Smooth muscle cell (in vitro differentiated cells): ENCODE measurements at regions not wholly inside any gene's neighbourhood (a gene's known extent, or its start where the extent isn't known, plus 50 kb on each side); places are given as distances from the start of the nearest gene placed in this dataset.

Experiments used
- DNase-seq: peaks from one replicate; lab custom pipeline; 2025; ENCODE audit not compliant: unreplicated experiment; lab: John Stamatoyannopoulos, UW
- H2AFZ ChIP-seq: fragments of 200-600 bp; sonication (generic); 2 replicates; pipeline ENCODE4 v1.6.0; 2016; ENCODE audit warnings: antibody characterized with exemption, low read depth, mild to moderate bottlenecking
- H3F3A ChIP-seq: fragments of 200-600 bp; sonication (generic); 2 replicates; pipeline ENCODE4 v1.6.0; 2017; ENCODE audit warnings: antibody characterized with exemption, low read depth
- H3K27ac ChIP-seq: fragments of 200-600 bp; sonication (generic); 2 replicates; pipeline ENCODE4 v1.5.1; 2016; ENCODE audit warnings: low read depth, mild to moderate bottlenecking
- H3K27me3 ChIP-seq: fragments of 200-600 bp; sonication (generic); 2 replicates; pipeline ENCODE4 v1.6.1; 2016; ENCODE audit warnings: low read depth, mild to moderate bottlenecking
- H3K36me3 ChIP-seq: fragments of 200-600 bp; sonication (generic); 2 replicates; pipeline ENCODE4 v1.5.1; 2016; ENCODE audit warnings: low read depth
- H3K4me1 ChIP-seq: fragments of 200-600 bp; sonication (generic); 2 replicates; pipeline ENCODE4 v1.5.1; 2016; ENCODE audit warnings: low read depth
- H3K4me2 ChIP-seq: fragments of 200-600 bp; sonication (generic); 2 replicates; pipeline ENCODE4 v1.6.0; 2016; ENCODE audit warnings: mild to moderate bottlenecking
- H3K4me3 ChIP-seq: fragments of 200-600 bp; sonication (generic); 2 replicates; pipeline ENCODE4 v1.5.1; 2016; ENCODE audit warnings: mild to moderate bottlenecking
- H3K79me2 ChIP-seq: fragments of 200-600 bp; sonication (generic); 2 replicates; pipeline ENCODE4 v1.6.0; 2016; ENCODE audit warnings: low read depth, mild to moderate bottlenecking
- H3K9ac ChIP-seq: fragments of 200-600 bp; sonication (generic); 2 replicates; pipeline ENCODE4 v1.6.0; 2016; ENCODE audit warnings: low read depth
- H3K9me3 ChIP-seq: fragments of 200-600 bp; sonication (generic); replicated peaks from 2 replicates; pipeline ENCODE4 v1.5.1; 2016; ENCODE audit warnings: low read depth
- H4K20me1 ChIP-seq: fragments of 200-600 bp; sonication (generic); 2 replicates; pipeline ENCODE4 v1.6.0; 2016; ENCODE audit warnings: low read depth
- CTCF ChIP-seq: fragments of 200-600 bp; sonication (generic); IDR thresholded peaks from 2 replicates; pipeline ENCODE4 v1.5.1; 2017; ENCODE audit warnings: borderline replicate concordance, mild to moderate bottlenecking, antibody characterized with exemption; ENCODE audit not compliant: insufficient read depth, poor library complexity, severe bottlenecking
- WGBS: methylation state at CpG from one replicate; pipeline ENCODE4 v1.1.7; 2016; ENCODE audit warnings: low lambda C conversion rate; 5-methylcytosine and 5-hydroxymethylcytosine counted together

GRCh38 chr4:163077680-163078079, 89.0 kb downstream of the NAF1 start:
- Histone ChIP-seq H3K9ac (no peak overlapping the region), H3K4me2 (no peak overlapping the region), H3K27me3 (no peaks in the 10 kb centered on the region), H3K9me3 (no peaks in the 10 kb centered on the region), H3K4me3 (no peak overlapping the region), H3K27ac (no peak overlapping the region), H4K20me1 (no peaks in the 10 kb centered on the region), H3K79me2 (no peaks in the 10 kb centered on the region), H3K36me3 (no peaks in the 10 kb centered on the region), H3K4me1 (no peaks in the 10 kb centered on the region), H3F3A (no peaks in the 10 kb centered on the region), H2AFZ (no peak overlapping the region)
- 80% methylated on average over 1 of the region's 1 CpG for WGBS
- TF ChIP-seq CTCF: no peak
- DNase-seq: no peak

GRCh38 chr4:163072222-163072621, 94.5 kb downstream of the NAF1 start:
- no peaks in the 10 kb centered on the region for H3K27me3 ChIP-seq
- no peak for DNase-seq
- no peak overlapping the region for H3K9ac ChIP-seq
- no peaks in the 10 kb centered on the region for H3K79me2 ChIP-seq
- no peaks in the 10 kb centered on the region for H3F3A ChIP-seq
- no peak for TF ChIP-seq CTCF
- no peaks in the 10 kb centered on the region for H3K4me1 ChIP-seq
- H3K4me3 ChIP-seq: no peak overlapping the region
- H2AFZ ChIP-seq: no peak overlapping the region
- H3K9me3 ChIP-seq: no peaks in the 10 kb centered on the region
- H4K20me1 ChIP-seq: no peaks in the 10 kb centered on the region
- no peak overlapping the region for H3K4me2 ChIP-seq
- H3K27ac ChIP-seq: no peak overlapping the region
- no peaks in the 10 kb centered on the region for H3K36me3 ChIP-seq
- 78% methylated on average over 4 of the region's 4 CpGs for WGBS

- H3K4me1 ChIP-seq: no peaks in the 10 kb centered on the region
- H3K79me2 ChIP-seq: no peaks in the 10 kb centered on the region
- no peak for DNase-seq
- no peaks in the 10 kb centered on the region for H4K20me1 ChIP-seq
- no peaks in the 10 kb centered on the region for H3K36me3 ChIP-seq
- H3K9ac ChIP-seq: no peak overlapping the region
- no peaks in the 10 kb centered on the region for H3K27me3 ChIP-seq
- no peak overlapping the region for H3K4me3 ChIP-seq
- no peak overlapping the region for H3K27ac ChIP-seq
- no peak for TF ChIP-seq CTCF
- H3K4me2 ChIP-seq: no peak overlapping the region
- H3F3A ChIP-seq: no peaks in the 10 kb centered on the region
- no peak overlapping the region for H2AFZ ChIP-seq
- H3K9me3 ChIP-seq: no peaks in the 10 kb centered on the region
Observed at GRCh38 chr4:163071308-163071707, 95.4 kb downstream of the NAF1 start.

- Histone ChIP-seq H3K79me2 (no peaks in the 10 kb centered on the region), H2AFZ (no peak overlapping the region), H3K4me3 (no peak overlapping the region), H3K9me3 (no peaks in the 10 kb centered on the region), H3K36me3 (no peaks in the 10 kb centered on the region), H3K27ac (no peak overlapping the region), H4K20me1 (no peaks in the 10 kb centered on the region), H3K27me3 (no peaks in the 10 kb centered on the region), H3K9ac (no peak overlapping the region), H3K4me2 (no peak overlapping the region), H3K4me1 (no peaks in the 10 kb centered on the region), H3F3A (no peaks in the 10 kb centered on the region)
- WGBS: 86% methylated on average over 2 of the region's 2 CpGs
- DNase-seq: no peak
- TF ChIP-seq CTCF: no peak
Observed at GRCh38 chr4:163070023-163070422, 96.7 kb downstream of the NAF1 start.
